H1 (cell line): ENCODE measurements at regions not wholly inside any gene's neighbourhood (a gene's known extent, or its start where the extent isn't known, plus 50 kb on each side); places are given as distances from the start of the nearest gene placed in this dataset.

ENCODE experiments used
- HDAC2 ChIP-seq, 2 experiments: fragments of 300-600 bp in 1 of 2; sonication (generic) in 1 of 2; IDR thresholded peaks; 2 replicates each; pipeline ENCODE4 v1.6.1; 2011 to 2012; ENCODE audit warnings: low read depth in 2 of 2, low read length in 2 of 2, mild to moderate bottlenecking in 2 of 2, moderate library complexity in 2 of 2, borderline replicate concordance in 1 of 2, inconsistent platforms in 1 of 2
- KDM5A ChIP-seq: fragments of 200-600 bp; IDR thresholded peaks from 2 replicates; pipeline ENCODE4 v1.7.1; 2012; ENCODE audit warnings: mild to moderate bottlenecking, low read length, inconsistent platforms, mixed read lengths
- RAD21 ChIP-seq, 2 experiments: IDR thresholded peaks in 1 of 2; conservative IDR thresholded peaks in 1 of 2; 2 replicates each; pipeline ENCODE4 v1.6.1; 2011; ENCODE audit warnings: low read depth in 2 of 2, low read length in 2 of 2, improper control_type of control experiment in 1 of 2, inconsistent platforms in 1 of 2, mild to moderate bottlenecking in 1 of 2, moderate library complexity in 1 of 2
- SAP30 ChIP-seq: fragments of 300-600 bp; sonication (generic); IDR thresholded peaks from 2 replicates; pipeline ENCODE4 v1.7.1; 2012; ENCODE audit warnings: low read length, moderate library complexity, mild to moderate bottlenecking, inconsistent platforms; ENCODE audit not compliant: insufficient read depth, insufficient replicate concordance
- SP1 ChIP-seq: IDR thresholded peaks from 2 replicates; pipeline ENCODE4 v1.6.1; 2011; ENCODE audit warnings: low read depth, low read length
- SRF ChIP-seq: IDR thresholded peaks from 2 replicates; pipeline ENCODE4 v1.6.1; 2011; ENCODE audit warnings: mild to moderate bottlenecking, low read depth, low read length, moderate library complexity
- ZNF274 ChIP-seq: IDR thresholded peaks from 2 replicates; pipeline ENCODE4 v1.7.0; 2012; ENCODE audit warnings: low read length, borderline replicate concordance; ENCODE audit errors: extremely low read depth
- TF ChIP-seq, protein P1 (sequence below): fragments of 300-600 bp; sonication (generic); IDR thresholded peaks from 2 replicates; pipeline ENCODE4 v1.7.1; 2012; ENCODE audit warnings: low read length, moderate library complexity, mild to moderate bottlenecking, inconsistent platforms; ENCODE audit not compliant: insufficient replicate concordance
- TF ChIP-seq, protein P2 (sequence below): IDR thresholded peaks from 2 replicates; pipeline ENCODE4 v1.6.1; 2011; ENCODE audit warnings: low read length, improper control_type of control experiment

- TF ChIP-seq, protein P1, sequence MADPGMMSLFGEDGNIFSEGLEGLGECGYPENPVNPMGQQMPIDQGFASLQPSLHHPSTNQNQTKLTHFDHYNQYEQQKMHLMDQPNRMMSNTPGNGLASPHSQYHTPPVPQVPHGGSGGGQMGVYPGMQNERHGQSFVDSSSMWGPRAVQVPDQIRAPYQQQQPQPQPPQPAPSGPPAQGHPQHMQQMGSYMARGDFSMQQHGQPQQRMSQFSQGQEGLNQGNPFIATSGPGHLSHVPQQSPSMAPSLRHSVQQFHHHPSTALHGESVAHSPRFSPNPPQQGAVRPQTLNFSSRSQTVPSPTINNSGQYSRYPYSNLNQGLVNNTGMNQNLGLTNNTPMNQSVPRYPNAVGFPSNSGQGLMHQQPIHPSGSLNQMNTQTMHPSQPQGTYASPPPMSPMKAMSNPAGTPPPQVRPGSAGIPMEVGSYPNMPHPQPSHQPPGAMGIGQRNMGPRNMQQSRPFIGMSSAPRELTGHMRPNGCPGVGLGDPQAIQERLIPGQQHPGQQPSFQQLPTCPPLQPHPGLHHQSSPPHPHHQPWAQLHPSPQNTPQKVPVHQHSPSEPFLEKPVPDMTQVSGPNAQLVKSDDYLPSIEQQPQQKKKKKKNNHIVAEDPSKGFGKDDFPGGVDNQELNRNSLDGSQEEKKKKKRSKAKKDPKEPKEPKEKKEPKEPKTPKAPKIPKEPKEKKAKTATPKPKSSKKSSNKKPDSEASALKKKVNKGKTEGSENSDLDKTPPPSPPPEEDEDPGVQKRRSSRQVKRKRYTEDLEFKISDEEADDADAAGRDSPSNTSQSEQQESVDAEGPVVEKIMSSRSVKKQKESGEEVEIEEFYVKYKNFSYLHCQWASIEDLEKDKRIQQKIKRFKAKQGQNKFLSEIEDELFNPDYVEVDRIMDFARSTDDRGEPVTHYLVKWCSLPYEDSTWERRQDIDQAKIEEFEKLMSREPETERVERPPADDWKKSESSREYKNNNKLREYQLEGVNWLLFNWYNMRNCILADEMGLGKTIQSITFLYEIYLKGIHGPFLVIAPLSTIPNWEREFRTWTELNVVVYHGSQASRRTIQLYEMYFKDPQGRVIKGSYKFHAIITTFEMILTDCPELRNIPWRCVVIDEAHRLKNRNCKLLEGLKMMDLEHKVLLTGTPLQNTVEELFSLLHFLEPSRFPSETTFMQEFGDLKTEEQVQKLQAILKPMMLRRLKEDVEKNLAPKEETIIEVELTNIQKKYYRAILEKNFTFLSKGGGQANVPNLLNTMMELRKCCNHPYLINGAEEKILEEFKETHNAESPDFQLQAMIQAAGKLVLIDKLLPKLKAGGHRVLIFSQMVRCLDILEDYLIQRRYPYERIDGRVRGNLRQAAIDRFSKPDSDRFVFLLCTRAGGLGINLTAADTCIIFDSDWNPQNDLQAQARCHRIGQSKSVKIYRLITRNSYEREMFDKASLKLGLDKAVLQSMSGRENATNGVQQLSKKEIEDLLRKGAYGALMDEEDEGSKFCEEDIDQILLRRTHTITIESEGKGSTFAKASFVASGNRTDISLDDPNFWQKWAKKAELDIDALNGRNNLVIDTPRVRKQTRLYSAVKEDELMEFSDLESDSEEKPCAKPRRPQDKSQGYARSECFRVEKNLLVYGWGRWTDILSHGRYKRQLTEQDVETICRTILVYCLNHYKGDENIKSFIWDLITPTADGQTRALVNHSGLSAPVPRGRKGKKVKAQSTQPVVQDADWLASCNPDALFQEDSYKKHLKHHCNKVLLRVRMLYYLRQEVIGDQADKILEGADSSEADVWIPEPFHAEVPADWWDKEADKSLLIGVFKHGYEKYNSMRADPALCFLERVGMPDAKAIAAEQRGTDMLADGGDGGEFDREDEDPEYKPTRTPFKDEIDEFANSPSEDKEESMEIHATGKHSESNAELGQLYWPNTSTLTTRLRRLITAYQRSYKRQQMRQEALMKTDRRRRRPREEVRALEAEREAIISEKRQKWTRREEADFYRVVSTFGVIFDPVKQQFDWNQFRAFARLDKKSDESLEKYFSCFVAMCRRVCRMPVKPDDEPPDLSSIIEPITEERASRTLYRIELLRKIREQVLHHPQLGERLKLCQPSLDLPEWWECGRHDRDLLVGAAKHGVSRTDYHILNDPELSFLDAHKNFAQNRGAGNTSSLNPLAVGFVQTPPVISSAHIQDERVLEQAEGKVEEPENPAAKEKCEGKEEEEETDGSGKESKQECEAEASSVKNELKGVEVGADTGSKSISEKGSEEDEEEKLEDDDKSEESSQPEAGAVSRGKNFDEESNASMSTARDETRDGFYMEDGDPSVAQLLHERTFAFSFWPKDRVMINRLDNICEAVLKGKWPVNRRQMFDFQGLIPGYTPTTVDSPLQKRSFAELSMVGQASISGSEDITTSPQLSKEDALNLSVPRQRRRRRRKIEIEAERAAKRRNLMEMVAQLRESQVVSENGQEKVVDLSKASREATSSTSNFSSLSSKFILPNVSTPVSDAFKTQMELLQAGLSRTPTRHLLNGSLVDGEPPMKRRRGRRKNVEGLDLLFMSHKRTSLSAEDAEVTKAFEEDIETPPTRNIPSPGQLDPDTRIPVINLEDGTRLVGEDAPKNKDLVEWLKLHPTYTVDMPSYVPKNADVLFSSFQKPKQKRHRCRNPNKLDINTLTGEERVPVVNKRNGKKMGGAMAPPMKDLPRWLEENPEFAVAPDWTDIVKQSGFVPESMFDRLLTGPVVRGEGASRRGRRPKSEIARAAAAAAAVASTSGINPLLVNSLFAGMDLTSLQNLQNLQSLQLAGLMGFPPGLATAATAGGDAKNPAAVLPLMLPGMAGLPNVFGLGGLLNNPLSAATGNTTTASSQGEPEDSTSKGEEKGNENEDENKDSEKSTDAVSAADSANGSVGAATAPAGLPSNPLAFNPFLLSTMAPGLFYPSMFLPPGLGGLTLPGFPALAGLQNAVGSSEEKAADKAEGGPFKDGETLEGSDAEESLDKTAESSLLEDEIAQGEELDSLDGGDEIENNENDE: no peak
- no peak for TF ChIP-seq RAD21 (IDR thresholded peaks at IDR 0.05 in 1 of 2, conservative IDR thresholded peaks at IDR 0.05 in 1 of 2; ENCODE audit: low read depth in 2 of 2, low read length in 2 of 2)
- TF ChIP-seq SRF: no peak
- no peak for TF ChIP-seq SP1
- TF ChIP-seq, protein P2, sequence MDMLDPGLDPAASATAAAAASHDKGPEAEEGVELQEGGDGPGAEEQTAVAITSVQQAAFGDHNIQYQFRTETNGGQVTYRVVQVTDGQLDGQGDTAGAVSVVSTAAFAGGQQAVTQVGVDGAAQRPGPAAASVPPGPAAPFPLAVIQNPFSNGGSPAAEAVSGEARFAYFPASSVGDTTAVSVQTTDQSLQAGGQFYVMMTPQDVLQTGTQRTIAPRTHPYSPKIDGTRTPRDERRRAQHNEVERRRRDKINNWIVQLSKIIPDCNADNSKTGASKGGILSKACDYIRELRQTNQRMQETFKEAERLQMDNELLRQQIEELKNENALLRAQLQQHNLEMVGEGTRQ: no peak
- no peak for TF ChIP-seq KDM5A
- TF ChIP-seq ZNF274: no peak
- no peak for TF ChIP-seq SAP30
- no peak for TF ChIP-seq HDAC2 (IDR thresholded peaks at IDR 0.05; ENCODE audit: borderline replicate concordance in 1 of 2, low read depth in 2 of 2, low read length in 2 of 2)
Measured at GRCh38 chr4:138859254-138859653, 156.3 kb upstream of the NOCT start (continued).
